H1 (cell line): ENCODE measurements at regions not wholly inside any gene's neighbourhood (a gene's known extent, or its start where the extent isn't known, plus 50 kb on each side); places are given as distances from the start of the nearest gene placed in this dataset.

Experiments
- CHD7 ChIP-seq: fragments of 300-600 bp; sonication (generic); IDR thresholded peaks from 2 replicates; pipeline ENCODE4 v1.7.1; 2012; ENCODE audit warnings: low read length, moderate library complexity, mild to moderate bottlenecking, inconsistent platforms; ENCODE audit not compliant: insufficient replicate concordance
- JUND ChIP-seq: IDR thresholded peaks from 2 replicates; pipeline ENCODE4 v1.6.1; 2011; ENCODE audit warnings: mild to moderate bottlenecking, improper control_type of control experiment, low read length
- TCF12 ChIP-seq: IDR thresholded peaks from 2 replicates; pipeline ENCODE4 v1.6.1; 2011; ENCODE audit warnings: low read depth, mild to moderate bottlenecking, low read length
- TF ChIP-seq, protein P1 (sequence below): IDR thresholded peaks from 2 replicates; pipeline ENCODE4 v1.6.1; 2011; ENCODE audit warnings: low read length, improper control_type of control experiment

GRCh38 chr5:5050801-5051200 is 89.3 kb upstream of the ADAMTS16 start (continued):
- TF ChIP-seq CHD7 (no peak), JUND (no peak), TCF12 (no peak)
- TF ChIP-seq, protein P1, sequence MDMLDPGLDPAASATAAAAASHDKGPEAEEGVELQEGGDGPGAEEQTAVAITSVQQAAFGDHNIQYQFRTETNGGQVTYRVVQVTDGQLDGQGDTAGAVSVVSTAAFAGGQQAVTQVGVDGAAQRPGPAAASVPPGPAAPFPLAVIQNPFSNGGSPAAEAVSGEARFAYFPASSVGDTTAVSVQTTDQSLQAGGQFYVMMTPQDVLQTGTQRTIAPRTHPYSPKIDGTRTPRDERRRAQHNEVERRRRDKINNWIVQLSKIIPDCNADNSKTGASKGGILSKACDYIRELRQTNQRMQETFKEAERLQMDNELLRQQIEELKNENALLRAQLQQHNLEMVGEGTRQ: no peak
